HUES48 (cell line): ENCODE measurements at regions not wholly inside any gene's neighbourhood (a gene's known extent, or its start where the extent isn't known, plus 50 kb on each side); places are given as distances from the start of the nearest gene placed in this dataset.
A peak's percentile ranks its signal among the peaks of the same experiment; 100 is the strongest.
"Not testable (repeated sequence)": the region's sequence is repeated elsewhere in the genome, so short reads cannot be mapped to it uniquely, and the experiment has no call there.

Experiments
- H3K27ac ChIP-seq: one replicate; pipeline ENCODE4 v1.7.0; 2013; ENCODE audit warnings: low read depth, low read length, inconsistent platforms
- H3K27me3 ChIP-seq: 2 replicates; pipeline ENCODE4 v1.6.1; 2013; ENCODE audit warnings: mild to moderate bottlenecking, low read length; ENCODE audit not compliant: control insufficient read depth, insufficient read depth
- H3K36me3 ChIP-seq: 2 replicates; pipeline ENCODE4 v1.6.1; 2013; ENCODE audit warnings: low read length; ENCODE audit not compliant: control insufficient read depth, insufficient read depth
- H3K4me1 ChIP-seq: 2 replicates; pipeline ENCODE4 v1.6.1; 2013; ENCODE audit warnings: mild to moderate bottlenecking, low read length; ENCODE audit not compliant: control insufficient read depth, insufficient read depth
- H3K4me3 ChIP-seq: 2 replicates; pipeline ENCODE4 v1.5.1; 2013; ENCODE audit warnings: mild to moderate bottlenecking, low read depth, low read length
- H3K9ac ChIP-seq: 2 replicates; pipeline ENCODE4 v1.6.1; 2013; ENCODE audit warnings: mild to moderate bottlenecking, low read depth, low read length, moderate library complexity
- H3K9me3 ChIP-seq: 2 replicates; pipeline ENCODE4 v1.6.1; 2013; ENCODE audit warnings: low read length; ENCODE audit not compliant: control insufficient read depth, insufficient read depth

- Histone ChIP-seq H3K36me3 (no peaks in the 10 kb centered on the region), H3K27ac (no peak overlapping the region), H3K27me3 (no peaks in the 10 kb centered on the region), H3K9ac (no peak overlapping the region), H3K4me3 (no peak overlapping the region), H3K4me1 (peaks cover 22% of the 10 kb centered on the region), H3K9me3 (no peaks in the 10 kb centered on the region)
Observed at GRCh38 chr2:133644846-133645245, 76.6 kb upstream of the NCKAP5 start.

DNA sequence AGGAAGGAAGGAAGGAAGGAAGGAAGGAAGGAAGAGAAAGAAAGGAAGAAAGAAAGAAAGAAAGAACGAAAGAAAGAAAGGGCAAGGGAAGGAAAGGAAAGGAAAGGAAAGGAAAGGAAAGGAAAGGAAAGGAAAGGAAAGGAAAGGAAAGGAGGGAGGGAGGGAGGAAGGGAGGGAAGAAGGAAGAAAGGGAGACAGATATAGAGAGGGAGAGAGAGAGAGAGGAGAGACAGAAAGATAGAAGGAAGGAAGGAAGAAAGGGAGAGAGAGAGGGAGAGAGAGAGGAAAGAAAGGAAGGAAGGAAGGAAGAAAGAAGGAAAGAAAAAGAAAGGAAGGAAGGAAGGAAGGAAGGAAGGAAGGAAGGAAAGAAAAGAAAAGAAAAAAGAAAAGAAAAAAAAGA, 79.1 kb upstream of the NCKAP5 start:
- not testable (repeated sequence) for H3K4me3 ChIP-seq, H3K9me3 ChIP-seq, H3K27ac ChIP-seq, H3K27me3 ChIP-seq, H3K9ac ChIP-seq, H3K36me3 ChIP-seq
- peaks cover 11% of the 10 kb centered on the region for H3K4me1 ChIP-seq

DNA sequence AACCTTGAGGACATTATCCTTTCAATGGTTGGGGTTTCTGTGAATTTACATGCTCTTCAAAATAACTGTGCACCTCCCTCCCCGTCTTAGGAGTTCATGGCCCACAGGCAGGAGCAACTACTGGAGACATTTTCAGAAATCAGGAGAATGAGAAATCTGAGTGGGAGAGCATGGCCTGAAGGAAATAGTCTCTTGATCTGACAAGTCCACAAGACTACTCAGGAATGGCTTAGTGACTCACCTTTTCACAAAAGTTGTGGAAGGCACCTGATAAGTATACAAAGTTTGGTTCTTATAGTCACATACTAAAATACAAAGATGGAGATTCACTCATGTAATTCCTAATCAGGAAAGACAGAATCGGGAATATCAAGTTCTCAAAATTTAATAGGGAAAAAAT, 83.6 kb upstream of the NCKAP5 start:
- H3K27me3 ChIP-seq, result no peaks in the 10 kb centered on the region
- no peak overlapping the region for H3K27ac ChIP-seq
- no peaks in the 10 kb centered on the region for H3K9me3 ChIP-seq
- H3K4me1 ChIP-seq, result no peaks in the 10 kb centered on the region
- no peaks in the 10 kb centered on the region for H3K36me3 ChIP-seq
- no peak overlapping the region for H3K9ac ChIP-seq
- H3K4me3 ChIP-seq, result no peak overlapping the region

DNA sequence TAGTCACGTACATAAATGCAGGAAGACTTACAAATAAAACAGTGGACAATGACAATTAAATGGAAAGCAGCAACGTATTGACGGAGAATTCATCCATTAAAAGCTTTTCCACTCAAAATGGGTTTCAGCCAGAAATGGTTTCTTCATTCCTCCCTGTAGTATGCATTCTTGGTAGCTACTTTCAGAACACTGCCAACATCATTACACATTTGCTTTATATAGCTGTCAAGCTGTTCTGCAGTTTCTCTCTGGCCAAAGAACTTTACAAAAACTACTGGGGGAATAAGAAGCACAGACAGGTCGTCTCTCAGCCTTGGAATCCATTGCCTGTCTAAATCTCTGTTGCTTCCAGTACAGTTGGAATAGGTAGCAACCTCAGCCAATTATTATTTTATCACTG, 84.1 kb upstream of the NCKAP5 start:
- Histone ChIP-seq H3K9me3 (no peaks in the 10 kb centered on the region), H3K4me1 (no peaks in the 10 kb centered on the region; the same call in 1 of the 2 replicates), H3K27ac (no peak overlapping the region), H3K4me3 (no peak overlapping the region), H3K27me3 (no peaks in the 10 kb centered on the region), H3K9ac (no peak overlapping the region), H3K36me3 (no peaks in the 10 kb centered on the region)

GRCh38 chr2:133653056-133653455, 84.8 kb upstream of the NCKAP5 start:
- no peaks in the 10 kb centered on the region for H3K36me3 ChIP-seq

DNA sequence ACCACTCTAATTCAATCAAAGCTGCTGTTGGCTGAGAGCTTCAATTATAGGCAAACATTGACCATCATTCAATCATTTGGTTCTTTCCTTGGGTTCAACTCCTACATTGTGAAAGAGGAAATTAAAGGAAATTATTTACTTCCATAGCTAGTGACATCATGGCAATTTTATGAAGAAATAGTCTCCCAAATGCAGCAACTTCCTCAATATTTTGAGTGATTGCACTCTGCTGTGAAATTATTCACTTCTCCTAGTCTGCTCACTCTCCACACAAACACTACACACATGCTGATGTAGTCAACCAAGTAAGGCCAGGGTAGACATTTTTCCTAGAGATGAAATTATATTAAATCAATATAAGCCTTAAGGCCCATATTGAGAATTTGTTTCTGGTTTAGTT, 86.7 kb upstream of the NCKAP5 start:
- peaks cover 8% of the 10 kb centered on the region for H3K4me1 ChIP-seq
- no peak overlapping the region for H3K9ac ChIP-seq
- H3K27me3 ChIP-seq, result no peaks in the 10 kb centered on the region

More at GRCh38 chr2:133653056-133653455, 84.8 kb upstream of the NCKAP5 start:
- H3K9me3 ChIP-seq, result no peaks in the 10 kb centered on the region
- H3K27ac ChIP-seq, result no peak overlapping the region
- H3K27me3 ChIP-seq, result no peaks in the 10 kb centered on the region
- H3K9ac ChIP-seq, result no peak overlapping the region
- H3K4me3 ChIP-seq, result no peak overlapping the region
- H3K4me1 ChIP-seq, result peaks cover under 1% of the 10 kb centered on the region

GRCh38 chr2:133655610-133656009, 87.3 kb upstream of the NCKAP5 start:
- Histone ChIP-seq H3K9me3 (no peaks in the 10 kb centered on the region), H3K27me3 (no peaks in the 10 kb centered on the region), H3K36me3 (no peaks in the 10 kb centered on the region), H3K4me3 (no peak overlapping the region), H3K27ac (no peak overlapping the region), H3K9ac (no peak overlapping the region), H3K4me1 (peaks cover 8% of the 10 kb centered on the region)

More for the DNA sequence above, 86.7 kb upstream of the NCKAP5 start:
- no peaks in the 10 kb centered on the region for H3K36me3 ChIP-seq
- no peak overlapping the region for H3K27ac ChIP-seq
- no peaks in the 10 kb centered on the region for H3K9me3 ChIP-seq
- no peak overlapping the region for H3K4me3 ChIP-seq

GRCh38 chr2:133657591-133657990, 89.3 kb upstream of the NCKAP5 start:
- H3K4me1 ChIP-seq, result peaks cover 8% of the 10 kb centered on the region
- H3K9me3 ChIP-seq, result no peaks in the 10 kb centered on the region
- no peak overlapping the region for H3K9ac ChIP-seq
- H3K36me3 ChIP-seq, result no peaks in the 10 kb centered on the region
- no peak overlapping the region for H3K4me3 ChIP-seq
- peak overlapping the region; percentile 68 for H3K27ac ChIP-seq
- H3K27me3 ChIP-seq, result no peaks in the 10 kb centered on the region

GRCh38 chr2:133658020-133658903, 90.0 kb upstream of the NCKAP5 start:
- Histone ChIP-seq H3K36me3 (no peaks in the 10 kb centered on the region), H3K9me3 (no peaks in the 10 kb centered on the region), H3K4me3 (no peak overlapping the region), H3K4me1 (peaks cover 8% of the 10 kb centered on the region), H3K27ac (peak overlapping the region; percentile 68), H3K27me3 (no peaks in the 10 kb centered on the region), H3K9ac (no peak overlapping the region)

DNA sequence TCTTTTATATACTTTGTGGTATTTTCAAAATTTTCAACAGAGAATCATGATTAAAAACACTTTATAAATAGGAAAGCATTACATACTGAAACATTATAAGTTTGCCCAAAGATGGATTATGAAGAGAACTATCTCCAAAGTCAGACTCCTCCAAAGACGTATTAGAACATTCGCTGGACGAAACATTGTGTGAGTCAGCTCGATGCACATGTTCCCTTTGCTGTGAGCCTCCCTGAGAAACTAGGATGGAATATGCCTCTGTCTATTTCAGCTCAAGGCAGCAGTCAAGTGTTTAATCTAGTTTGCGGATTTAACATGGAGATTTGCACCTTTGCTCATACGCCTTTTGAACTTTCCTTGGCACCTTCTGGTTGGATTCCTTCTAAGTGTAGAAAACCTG, 92.2 kb upstream of the NCKAP5 start:
- Histone ChIP-seq H3K27me3 (no peaks in the 10 kb centered on the region), H3K36me3 (no peaks in the 10 kb centered on the region), H3K27ac (no peak overlapping the region), H3K4me1 (peaks cover 8% of the 10 kb centered on the region), H3K9me3 (no peaks in the 10 kb centered on the region), H3K4me3 (no peak overlapping the region), H3K9ac (no peak overlapping the region)

DNA sequence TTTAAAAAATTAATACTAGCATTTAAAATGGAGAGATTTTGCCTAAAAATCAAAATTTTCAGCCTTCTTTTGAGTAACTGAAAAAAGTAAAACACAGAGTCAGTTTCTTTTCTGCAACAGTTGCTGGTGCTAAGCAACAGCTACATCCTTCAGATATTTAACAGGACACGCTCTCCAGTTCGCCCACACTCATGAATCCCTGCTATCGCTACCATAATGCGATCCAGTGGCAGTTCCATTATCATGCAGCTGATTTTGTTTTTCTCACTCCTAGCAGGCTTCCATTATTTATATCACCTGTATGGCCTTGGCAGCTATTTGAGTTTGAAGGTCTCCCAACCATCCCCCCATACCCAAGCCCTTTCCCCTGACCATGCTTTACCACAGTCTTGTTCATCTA, 93.1 kb upstream of the NCKAP5 start:
- Histone ChIP-seq H3K27ac (no peak overlapping the region), H3K4me3 (no peak overlapping the region), H3K4me1 (peaks cover 8% of the 10 kb centered on the region), H3K9me3 (no peaks in the 10 kb centered on the region), H3K36me3 (no peaks in the 10 kb centered on the region), H3K27me3 (no peaks in the 10 kb centered on the region), H3K9ac (no peak overlapping the region)
